GM18873 (cell line): ENCODE measurements at regions not wholly inside any gene's neighbourhood (a gene's known extent, or its start where the extent isn't known, plus 50 kb on each side); places are given as distances from the start of the nearest gene placed in this dataset.
"Not testable (repeated sequence)": the region's sequence is repeated elsewhere in the genome, so short reads cannot be mapped to it uniquely, and the experiment has no call there.

Source experiments
- ATAC-seq: cut with Tn5 transposase; IDR thresholded peaks from one replicate; pipeline ENCODE4 v1.9.1; 2021; ENCODE audit warnings: mild to moderate bottlenecking, moderate library complexity, moderate number of reproducible peaks; ENCODE audit not compliant: unreplicated experiment, low FRiP score

- no peak for ATAC-seq
These were observed 81.1 kb upstream of the RFLNA start for GRCh38 chr12:124213666-124214347.

GRCh38 chr12:124214574-124214973 lies 80.3 kb upstream of the RFLNA start:
- no peak for ATAC-seq

- ATAC-seq: no peak
These were observed 77.9 kb upstream of the RFLNA start for GRCh38 chr12:124216966-124217365.

- ATAC-seq: no peak
These were observed 77.2 kb upstream of the RFLNA start for GRCh38 chr12:124217508-124218242.

GRCh38 chr12:124218243-124218560 lies 76.7 kb upstream of the RFLNA start:
- ATAC-seq: no peak

- not testable (repeated sequence) for ATAC-seq
These were observed 76.2 kb upstream of the RFLNA start for GRCh38 chr12:124218650-124219049.

GRCh38 chr12:124222368-124223245 lies 72.3 kb upstream of the RFLNA start:
- ATAC-seq: no peak

- not testable (repeated sequence) for ATAC-seq
These were observed 71.2 kb upstream of the RFLNA start for GRCh38 chr12:124223733-124224138.

- no peak for ATAC-seq
These were observed 70.3 kb upstream of the RFLNA start for GRCh38 chr12:124224535-124225110.

- no peak for ATAC-seq
These were observed 69.2 kb upstream of the RFLNA start for GRCh38 chr12:124225730-124226129.

GRCh38 chr12:124227951-124228711 lies 66.8 kb upstream of the RFLNA start:
- no peak for ATAC-seq

GRCh38 chr12:124229520-124229919 lies 65.4 kb upstream of the RFLNA start:
- no peak for ATAC-seq

GRCh38 chr12:124230117-124230757 lies 64.7 kb upstream of the RFLNA start:
- ATAC-seq: no peak

GRCh38 chr12:124230789-124231188 lies 64.1 kb upstream of the RFLNA start:
- ATAC-seq: no peak

- ATAC-seq: no peak
These were observed 62.8 kb upstream of the RFLNA start for GRCh38 chr12:124231980-124232653.

- no peak for ATAC-seq
These were observed 62.3 kb upstream of the RFLNA start for GRCh38 chr12:124232654-124232987.

GRCh38 chr12:124233041-124233796 lies 61.7 kb upstream of the RFLNA start:
- ATAC-seq: no peak

- no peak for ATAC-seq
These were observed 60.9 kb upstream of the RFLNA start for GRCh38 chr12:124233846-124234640.
